TTC549 (cell line): ENCODE measurements at regions not wholly inside any gene's neighbourhood (a gene's known extent, or its start where the extent isn't known, plus 50 kb on each side); places are given as distances from the start of the nearest gene placed in this dataset.

Source experiments
- FAIRE-seq: peaks from 2 replicates; lab custom pipeline; 2012; peaks lifted over from hg19 to GRCh38; lab: Jason Lieb, UNC

DNA sequence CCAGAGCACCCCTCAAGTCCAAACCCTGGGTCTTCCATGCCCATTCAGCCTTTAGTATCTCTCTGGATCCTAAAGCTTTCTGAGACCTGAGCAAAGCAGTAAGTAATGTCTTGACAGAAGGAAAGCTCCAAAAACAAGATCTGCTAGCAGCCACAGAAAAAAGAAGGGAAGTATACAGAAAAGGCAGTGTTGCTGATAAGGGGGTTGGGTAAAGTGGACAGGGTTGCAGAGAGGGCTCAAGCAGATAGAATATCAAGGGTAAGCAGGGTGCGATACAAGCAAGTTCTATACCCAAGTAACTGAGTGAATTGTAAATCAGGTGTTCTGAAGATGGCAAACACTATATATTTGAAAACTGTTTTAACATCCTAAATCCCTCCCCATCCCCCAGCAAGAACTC is 113.4 kb upstream of the CARMIL1 start:
- no peak for FAIRE-seq

GRCh38 chr6:25166955-25167748 is 112.0 kb upstream of the CARMIL1 start:
- FAIRE-seq = no peak

DNA sequence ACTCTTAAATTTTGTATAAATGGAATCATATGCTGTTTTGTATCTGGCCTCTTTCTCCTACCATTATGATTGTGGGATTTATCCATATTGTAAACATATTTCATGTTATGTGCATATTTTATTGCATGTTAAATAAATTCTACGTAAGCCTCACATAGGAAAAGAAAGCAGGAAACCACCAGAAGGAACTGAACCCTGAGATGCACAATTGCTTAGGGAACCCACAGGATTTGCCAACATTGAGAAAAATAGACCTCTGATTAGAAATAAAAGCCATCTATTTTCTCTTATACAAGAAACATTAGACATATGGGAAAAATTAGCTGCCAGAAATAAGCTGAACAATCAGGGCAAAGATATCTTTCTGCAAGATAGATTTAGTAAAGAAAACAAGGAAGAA is 111.2 kb upstream of the CARMIL1 start:
- no peak for FAIRE-seq

DNA sequence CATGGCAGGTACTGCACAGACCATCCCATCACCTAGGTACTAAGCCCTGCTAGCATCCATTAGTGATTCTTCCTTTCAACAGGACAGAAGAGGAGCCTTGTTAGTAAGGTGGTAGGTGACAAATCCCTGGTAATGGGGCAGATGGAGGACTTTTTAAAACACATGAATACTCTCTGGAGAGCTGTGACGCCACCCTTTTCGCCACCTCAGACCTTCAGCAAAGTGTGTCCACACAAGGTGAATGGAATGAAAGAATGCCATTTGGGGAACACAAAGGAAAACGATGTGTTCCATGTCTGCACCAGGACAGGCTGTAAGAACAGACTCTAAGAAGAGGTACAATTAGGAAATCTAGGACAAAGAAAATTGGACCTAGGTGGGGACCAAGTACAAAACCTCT is 110.5 kb upstream of the CARMIL1 start:
- no peak for FAIRE-seq

DNA sequence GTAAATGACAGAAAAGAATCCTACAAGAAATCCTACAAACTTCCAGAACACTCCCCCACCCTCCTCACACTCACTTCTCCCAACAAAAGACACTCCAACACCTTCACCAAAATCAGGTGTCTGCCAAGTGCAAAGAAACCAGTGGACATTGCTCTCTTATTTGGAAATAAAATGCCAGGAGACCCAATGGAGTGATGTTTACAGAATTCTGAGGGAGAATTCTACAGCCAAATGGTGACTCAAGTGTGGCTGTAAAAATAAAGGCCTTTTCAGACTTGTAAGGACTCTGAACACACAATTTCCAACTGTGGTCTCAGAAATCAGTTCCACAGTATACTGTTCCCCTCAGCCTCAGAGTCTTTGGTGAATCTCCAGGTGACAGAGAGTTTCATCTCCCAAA is 109.6 kb upstream of the CARMIL1 start:
- no peak for FAIRE-seq

DNA sequence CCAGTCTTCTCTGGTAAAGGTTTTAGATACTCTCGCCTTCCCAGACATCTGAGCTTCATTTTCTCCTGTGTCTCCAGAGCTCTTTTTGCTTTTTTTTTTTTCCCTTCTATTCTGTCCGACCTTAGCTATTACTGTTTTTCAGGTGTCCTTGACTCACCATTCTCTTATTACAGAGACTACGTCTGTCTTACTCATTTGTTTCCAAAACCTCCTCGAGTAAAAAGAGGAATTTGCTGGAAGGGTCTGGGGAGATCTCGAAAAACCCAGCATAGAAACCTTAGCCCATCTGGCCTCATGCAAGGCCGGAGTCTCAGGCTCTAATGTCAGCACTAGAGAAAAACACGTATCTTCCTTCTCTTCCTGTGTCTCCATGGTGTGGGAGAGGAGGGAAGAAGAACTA is 109.2 kb upstream of the CARMIL1 start:
- no peak for FAIRE-seq

DNA sequence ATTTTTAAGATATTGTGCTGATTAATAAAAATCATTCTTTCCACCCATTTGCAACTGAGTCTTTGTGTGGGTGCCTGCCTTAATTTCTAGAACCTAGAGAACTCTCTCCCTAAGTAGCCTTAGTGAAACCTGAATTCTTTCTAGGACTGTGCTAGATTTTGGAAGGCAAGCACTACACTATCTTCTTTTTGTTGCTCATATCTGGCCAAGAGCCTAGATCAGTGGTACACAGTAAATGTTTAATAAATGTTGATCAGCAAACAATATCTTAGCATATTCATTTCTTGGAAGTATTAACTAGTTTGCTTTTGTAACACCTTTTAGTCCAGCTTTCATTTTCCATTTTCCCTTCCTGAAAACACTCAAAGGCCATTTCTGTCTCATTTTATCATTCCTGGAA is 108.5 kb upstream of the CARMIL1 start:
- no peak for FAIRE-seq

DNA sequence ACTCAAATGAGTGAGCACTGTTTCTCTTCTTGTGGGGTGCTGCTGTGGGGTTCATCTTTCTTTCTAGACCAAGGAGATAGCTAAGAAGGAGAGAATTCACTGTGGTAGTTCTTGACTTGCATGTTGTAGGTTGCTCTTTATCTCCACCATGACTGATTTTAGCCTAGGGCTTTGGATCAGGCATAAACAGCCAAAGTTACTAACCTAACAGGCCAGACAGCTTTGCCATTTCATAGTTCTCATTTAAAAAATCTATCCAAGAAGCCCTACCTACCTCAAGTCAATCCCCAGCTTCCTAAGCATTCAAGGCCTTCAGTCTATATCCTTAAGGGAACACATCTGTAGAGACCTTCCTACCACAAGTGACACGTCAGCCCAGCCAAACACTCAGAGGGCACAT is 107.9 kb upstream of the CARMIL1 start:
- FAIRE-seq = no peak

DNA sequence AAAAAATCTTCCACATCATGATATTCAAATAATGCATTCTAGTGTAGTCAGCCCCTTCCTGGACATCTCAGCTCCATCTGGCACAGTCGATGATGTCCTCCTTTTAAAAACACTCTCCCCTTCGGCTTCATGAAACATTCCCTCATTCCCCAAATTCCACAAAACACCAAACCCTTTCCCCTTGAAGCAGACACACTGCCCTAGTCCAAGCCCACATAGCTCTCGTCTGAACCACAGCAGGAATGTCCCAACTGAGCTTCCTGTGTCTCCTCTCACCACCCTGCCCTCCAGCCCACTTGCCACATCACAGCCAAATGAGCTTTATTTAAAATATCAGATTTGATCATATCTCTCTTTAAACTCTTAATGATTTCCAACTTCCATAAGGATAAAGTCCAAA is 106.4 kb upstream of the CARMIL1 start:
- no peak for FAIRE-seq

DNA sequence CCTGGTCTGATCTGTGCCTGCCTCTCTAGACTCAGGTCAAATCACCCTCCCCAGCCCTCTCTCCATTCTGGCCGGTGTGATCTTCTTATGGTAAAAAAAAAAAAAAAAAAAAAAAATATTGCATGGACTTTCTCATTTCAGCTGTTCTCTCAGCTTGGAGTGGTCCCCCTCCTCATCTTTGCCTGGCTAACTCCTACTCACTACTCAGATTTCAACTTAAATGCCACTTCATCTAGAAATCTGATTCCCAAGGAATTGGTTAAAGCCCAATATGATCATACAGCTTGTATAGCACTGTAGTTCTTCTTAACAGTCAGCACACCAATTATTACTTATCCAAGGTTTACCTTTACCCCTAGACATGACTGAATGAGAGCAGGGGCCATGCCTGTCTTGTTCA is 105.9 kb upstream of the CARMIL1 start:
- FAIRE-seq = no peak

DNA sequence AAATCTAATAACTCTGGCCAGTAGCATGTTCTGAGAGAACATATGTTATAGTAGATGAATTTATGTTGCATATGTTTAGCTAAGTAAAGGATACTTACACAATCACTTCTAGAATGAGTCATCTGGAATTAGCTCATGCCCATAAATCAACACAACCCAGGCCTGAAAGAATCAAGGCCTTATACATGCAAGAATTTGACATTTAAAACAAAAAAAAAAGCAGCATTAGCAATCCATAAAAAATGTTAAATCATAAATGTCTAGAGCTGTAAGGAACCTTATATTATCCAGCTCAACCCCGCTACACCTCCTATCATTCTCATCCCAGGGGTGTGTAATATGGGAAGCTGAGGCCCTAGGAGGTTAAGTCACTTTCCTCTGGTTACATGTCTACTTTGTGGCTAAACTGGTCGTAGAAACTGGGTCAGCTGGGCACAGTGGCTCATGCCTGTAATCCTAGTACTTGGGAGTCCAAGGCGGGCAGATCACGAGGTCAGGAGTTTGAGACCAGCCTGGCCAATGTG is 105.2 kb upstream of the CARMIL1 start:
- FAIRE-seq = no peak

- FAIRE-seq = no peak
Measured at GRCh38 chr6:25174678-25175077, 104.5 kb upstream of the CARMIL1 start.

DNA sequence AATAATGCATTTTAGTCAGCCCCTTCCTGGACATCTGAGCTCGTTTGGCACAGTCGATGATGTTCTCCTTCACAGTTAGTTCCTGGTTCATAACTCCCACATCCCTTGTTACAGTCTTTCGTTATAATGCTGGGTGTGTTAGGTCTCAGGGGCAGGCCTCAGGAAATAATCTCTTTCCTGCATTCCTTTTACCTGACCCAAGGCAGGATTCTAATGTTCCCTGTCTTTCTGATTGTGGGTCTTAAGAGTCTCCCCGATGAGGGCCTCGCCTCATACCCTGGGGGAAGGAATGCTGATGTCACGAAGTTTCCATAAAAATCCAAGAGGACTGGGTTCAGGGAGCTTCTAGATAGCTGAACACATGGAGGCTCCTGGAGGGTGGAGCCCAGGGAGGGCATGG is 104.0 kb upstream of the CARMIL1 start:
- no peak for FAIRE-seq

GRCh38 chr6:25175681-25176080 is 103.5 kb upstream of the CARMIL1 start:
- FAIRE-seq = no peak

GRCh38 chr6:25176466-25176865 is 102.7 kb upstream of the CARMIL1 start:
- no peak for FAIRE-seq

GRCh38 chr6:25177500-25178028 is 101.6 kb upstream of the CARMIL1 start:
- FAIRE-seq = no peak

DNA sequence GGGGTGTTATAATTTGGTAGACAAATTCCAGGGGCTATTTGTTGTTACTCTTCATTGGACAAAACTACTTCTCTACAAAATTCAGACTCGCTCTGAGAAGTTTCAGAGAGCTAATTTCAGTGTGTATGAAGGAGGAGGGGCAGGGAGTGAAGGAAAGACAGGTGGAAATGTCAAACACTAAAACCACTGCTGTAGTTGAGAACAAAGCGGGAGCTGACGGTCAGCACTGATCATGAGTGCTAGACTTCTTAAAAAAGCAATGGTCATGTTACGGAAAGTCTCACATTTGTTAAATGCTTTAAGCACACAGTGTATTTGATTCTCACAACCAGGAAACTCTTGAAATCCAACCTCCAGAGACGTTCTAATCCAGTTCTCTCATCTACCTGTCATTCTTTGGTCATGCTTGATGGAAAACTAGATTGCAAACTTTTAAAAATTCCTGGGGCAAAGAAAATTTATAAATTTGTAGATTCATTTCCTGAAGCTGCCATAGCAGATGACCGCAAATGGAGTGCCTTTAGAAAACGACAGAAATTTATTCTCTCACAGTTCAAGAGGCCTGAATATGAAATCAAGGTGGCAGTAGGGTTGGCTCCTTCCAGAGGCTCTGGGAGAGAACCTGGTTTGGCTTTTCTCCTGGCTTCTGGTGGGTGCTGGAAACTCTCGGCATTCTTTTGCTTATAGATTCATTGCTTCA is 100.7 kb upstream of the CARMIL1 start:
- no peak for FAIRE-seq

- no peak for FAIRE-seq
Measured at GRCh38 chr6:25179051-25179778, 100.0 kb upstream of the CARMIL1 start.

DNA sequence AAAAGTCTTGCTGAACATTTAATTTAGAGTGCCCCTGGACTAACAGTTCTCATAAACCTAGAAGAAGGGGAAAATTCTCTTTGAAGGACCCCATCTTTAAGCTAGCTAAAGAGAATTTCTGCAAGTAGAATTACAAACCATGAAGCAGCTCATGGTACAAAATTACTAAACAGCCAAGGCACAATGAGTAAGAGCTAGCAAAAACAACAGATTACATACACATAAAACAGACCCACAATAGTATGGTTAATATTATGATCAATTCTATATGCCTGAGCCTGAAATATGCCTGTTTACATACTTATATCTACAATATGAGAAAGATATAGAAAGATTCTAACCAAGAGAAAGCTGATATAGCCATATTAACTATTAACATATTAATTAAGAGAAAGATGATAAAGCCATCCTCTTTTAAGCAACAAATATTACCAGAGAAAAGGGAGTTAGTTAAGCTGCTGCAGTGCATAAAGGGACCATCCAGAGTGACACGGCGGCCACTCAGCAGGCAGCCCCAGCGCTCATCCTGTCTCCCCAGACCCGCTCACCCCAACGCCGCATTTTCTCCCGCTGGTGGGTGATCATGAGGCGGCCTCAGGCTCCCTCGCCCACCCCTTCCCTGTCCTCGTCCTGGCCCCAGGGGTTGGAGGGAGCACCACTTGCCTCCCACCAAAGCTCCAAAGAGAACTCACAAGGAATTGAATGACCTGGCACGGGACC is 98.4 kb upstream of the CARMIL1 start:
- no peak for FAIRE-seq

- no peak for FAIRE-seq
Measured at GRCh38 chr6:25181350-25181724, 97.8 kb upstream of the CARMIL1 start.

DNA sequence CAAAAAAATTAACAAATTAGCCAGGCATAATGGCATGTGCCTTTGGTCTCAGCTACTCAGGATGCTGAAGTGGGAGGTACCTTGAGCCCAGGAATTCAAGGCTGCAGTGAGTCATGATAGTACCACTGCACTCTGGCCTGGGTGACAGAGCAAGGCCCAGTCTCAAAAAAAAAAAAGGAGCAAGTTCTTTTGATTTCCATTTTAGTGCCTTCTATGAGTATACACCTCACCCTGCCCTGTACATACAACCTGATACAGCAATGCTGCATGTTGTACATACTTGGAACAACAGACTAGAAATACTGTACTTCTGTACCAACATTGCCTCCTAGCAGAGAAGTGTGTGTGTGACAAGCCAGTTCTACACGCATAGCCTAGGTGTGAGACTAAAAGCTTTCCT is 97.3 kb upstream of the CARMIL1 start:
- no peak for FAIRE-seq

DNA sequence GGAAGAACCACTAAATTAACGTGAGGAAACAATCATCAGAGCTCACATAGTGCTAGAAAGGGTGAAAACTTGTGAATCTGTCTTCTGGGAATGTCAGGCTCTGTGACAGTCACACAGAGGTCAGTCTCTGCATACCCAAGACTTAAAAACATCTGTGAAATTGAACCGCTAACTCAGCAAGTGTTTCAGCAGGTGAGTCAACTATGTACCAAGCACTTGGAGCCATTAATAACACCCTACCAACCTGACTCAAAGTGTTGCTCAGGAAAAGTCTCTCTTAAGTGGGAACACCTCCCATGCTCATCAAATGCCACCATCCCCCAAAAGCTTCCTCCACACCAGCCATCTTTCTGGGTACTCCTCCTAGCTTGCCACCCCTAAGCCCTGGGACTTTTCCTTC is 92.3 kb upstream of the CARMIL1 start:
- no peak for FAIRE-seq
